GM12878 (cell line): ENCODE measurements at regions not wholly inside any gene's neighbourhood (a gene's known extent, or its start where the extent isn't known, plus 50 kb on each side); places are given as distances from the start of the nearest gene placed in this dataset.

Experiments used
- ASH2L ChIP-seq: fragments of 300-600, 200-600 bp; sonication (generic); IDR thresholded peaks from 2 replicates; pipeline ENCODE4 v1.6.1; 2017; ENCODE audit warnings: low read depth, mild to moderate bottlenecking, borderline replicate concordance
- ATF7 ChIP-seq: fragments of 450-650 bp; IDR thresholded peaks from 2 replicates; pipeline ENCODE4 v1.6.1; 2016; ENCODE audit warnings: low read depth, mild to moderate bottlenecking
- CHD1 ChIP-seq: IDR thresholded peaks from 2 replicates; pipeline ENCODE4 v1.6.1; 2012; ENCODE audit warnings: low read depth, low read length, improper control_type of control experiment
- EGR1 ChIP-seq, 2 experiments: IDR thresholded peaks; 1 replicate in 1 of 2; 2 replicates in 1 of 2; pipeline ENCODE4 v1.6.1; 2011 to 2012; ENCODE audit warnings: low read depth in 2 of 2, low read length in 2 of 2, borderline replicate concordance in 1 of 2, mild to moderate bottlenecking in 1 of 2, moderate library complexity in 1 of 2
- ETV6 ChIP-seq, 2 experiments: fragments of 450-650 bp in 1 of 2; IDR thresholded peaks in 1 of 2; conservative IDR thresholded peaks in 1 of 2; 2 replicates each; pipeline ENCODE4 v1.6.1; 2014; ENCODE audit warnings: antibody characterized with exemption in 1 of 2, borderline replicate concordance in 1 of 2, low read depth in 1 of 2, mild to moderate bottlenecking in 1 of 2, moderate library complexity in 1 of 2
- GATAD2B ChIP-seq: fragments of 450-650 bp; conservative IDR thresholded peaks from 2 replicates; pipeline ENCODE4 v1.6.1; 2017; ENCODE audit warnings: low read depth, mild to moderate bottlenecking, moderate library complexity
- MEF2B ChIP-seq: fragments of 450-650 bp; IDR thresholded peaks from 2 replicates; pipeline ENCODE4 v1.6.1; 2018; ENCODE audit warnings: mild to moderate bottlenecking, moderate library complexity; ENCODE audit not compliant: partially characterized antibody, poor library complexity, severe bottlenecking
- NFYA ChIP-seq: IDR thresholded peaks from 2 replicates; pipeline ENCODE4 v1.6.1; 2011; ENCODE audit warnings: low read depth, mild to moderate bottlenecking, low read length, improper control_type of control experiment, borderline replicate concordance
- NKRF ChIP-seq: fragments of 450-650 bp; conservative IDR thresholded peaks from 2 replicates; pipeline ENCODE4 v1.6.1; 2017; ENCODE audit warnings: mild to moderate bottlenecking, moderate library complexity
- NRF1 ChIP-seq: conservative IDR thresholded peaks from 2 replicates; pipeline ENCODE4 v1.6.1; 2011; ENCODE audit warnings: mild to moderate bottlenecking, low read depth, low read length, improper control_type of control experiment
- PAX5 ChIP-seq: IDR thresholded peaks from 2 replicates; pipeline ENCODE4 v1.6.1; 2011; ENCODE audit warnings: low read depth, low read length, borderline replicate concordance
- PAX8 ChIP-seq: fragments of 450-650 bp; IDR thresholded peaks from 2 replicates; pipeline ENCODE4 v1.6.1; 2017; ENCODE audit warnings: mild to moderate bottlenecking, moderate library complexity
- PML ChIP-seq: IDR thresholded peaks from 2 replicates; pipeline ENCODE4 v1.6.1; 2012; ENCODE audit warnings: low read length, inconsistent platforms
- POLR2A ChIP-seq: IDR thresholded peaks from 2 replicates; pipeline ENCODE4 v1.6.1; 2011; ENCODE audit warnings: low read depth, mild to moderate bottlenecking, low read length
- POLR2AphosphoS5 ChIP-seq: IDR thresholded peaks from 2 replicates; pipeline ENCODE4 v1.6.1; 2011; ENCODE audit warnings: mild to moderate bottlenecking, low read length, inconsistent platforms
- POU2F2 ChIP-seq: IDR thresholded peaks from 3 replicates; pipeline ENCODE4 v1.6.1; 2011; ENCODE audit warnings: low read depth, mild to moderate bottlenecking, low read length, borderline replicate concordance
- RCOR1 ChIP-seq: conservative IDR thresholded peaks from 2 replicates; pipeline ENCODE4 v1.6.1; 2012; ENCODE audit warnings: low read depth, low read length, improper control_type of control experiment
- SIN3A ChIP-seq: IDR thresholded peaks from 2 replicates; pipeline ENCODE4 v1.6.1; 2012; ENCODE audit warnings: low read depth, low read length, improper control_type of control experiment
- SIX5 ChIP-seq: IDR thresholded peaks from 2 replicates; pipeline ENCODE4 v1.6.1; 2011; ENCODE audit warnings: mild to moderate bottlenecking, low read depth, low read length, moderate library complexity; ENCODE audit not compliant: severe bottlenecking
- SMAD5 ChIP-seq: IDR thresholded peaks from 2 replicates; pipeline ENCODE4 v1.6.1; 2016; ENCODE audit warnings: antibody characterized with exemption, low read depth
- SUPT20H ChIP-seq: IDR thresholded peaks from 2 replicates; pipeline ENCODE4 v1.6.1; 2011; ENCODE audit warnings: low read depth, mild to moderate bottlenecking, low read length, moderate library complexity, borderline replicate concordance; ENCODE audit not compliant: control insufficient read depth
- TBL1XR1 ChIP-seq: IDR thresholded peaks from 2 replicates; pipeline ENCODE4 v1.6.1; 2012; ENCODE audit warnings: low read depth, low read length, improper control_type of control experiment
- TCF12 ChIP-seq: IDR thresholded peaks from 2 replicates; pipeline ENCODE4 v1.6.1; 2011; ENCODE audit warnings: low read depth, mild to moderate bottlenecking, low read length
- ZBED1 ChIP-seq: IDR thresholded peaks from 2 replicates; pipeline ENCODE4 v1.6.1; 2016; ENCODE audit warnings: borderline replicate concordance
- TF ChIP-seq, protein P1 (sequence below): fragments of 450-650 bp; formaldehyde crosslinking; IDR thresholded peaks from 2 replicates; pipeline ENCODE4 v1.4.0; 2022; ENCODE audit warnings: mild to moderate bottlenecking, moderate library complexity

DNA sequence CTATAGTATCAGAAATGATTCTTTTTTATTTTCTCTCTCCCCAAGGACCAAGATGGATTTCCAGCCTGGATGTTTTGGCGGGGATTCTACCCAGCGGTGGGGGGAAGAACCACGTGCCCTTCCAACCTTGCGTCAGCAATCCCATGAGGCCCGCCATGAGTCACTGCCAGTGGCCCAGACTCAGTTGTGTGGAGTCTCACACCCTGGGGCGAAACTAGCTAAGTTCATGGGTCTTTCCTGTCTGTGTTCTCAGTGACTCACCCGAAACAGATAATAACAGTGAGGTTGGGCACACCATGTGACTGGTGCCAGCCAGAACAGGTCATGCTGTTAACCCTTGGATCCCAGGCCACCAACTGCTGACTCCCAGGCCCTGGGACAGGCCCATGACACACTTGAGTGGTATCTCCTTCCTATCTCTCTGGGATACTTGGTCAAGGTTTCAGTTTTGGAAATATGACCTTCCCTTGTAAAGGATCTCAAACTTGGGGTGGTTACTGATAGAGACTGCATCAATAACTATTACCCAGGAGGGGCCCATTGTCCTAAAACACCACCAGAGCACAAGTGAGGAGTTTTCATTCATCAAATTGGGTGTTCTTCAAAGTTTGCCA, 98.0 kb upstream of the DUSP10 start (continued):
- no peak for TF ChIP-seq SMAD5
- TF ChIP-seq ETV6 (conservative IDR thresholded peaks at IDR 0.05 in 1 of 2, IDR thresholded peaks at IDR 0.05 in 1 of 2; ENCODE audit: borderline replicate concordance in 1 of 2, low read depth in 1 of 2) = peak in 1 of 2 experiments; percentile 44; a peak in 1 of 4 replicates
- TF ChIP-seq EGR1 (IDR thresholded peaks at IDR 0.05; ENCODE audit: borderline replicate concordance in 1 of 2, low read depth in 2 of 2, low read length in 2 of 2) = no peak
- TF ChIP-seq CHD1 = no peak
- no peak for TF ChIP-seq SUPT20H
- 0 out of 2 replicates have a peak, but pooled peaks have one; percentile 50 for TF ChIP-seq NKRF
- no peak for TF ChIP-seq SIN3A
- TF ChIP-seq, protein P1, sequence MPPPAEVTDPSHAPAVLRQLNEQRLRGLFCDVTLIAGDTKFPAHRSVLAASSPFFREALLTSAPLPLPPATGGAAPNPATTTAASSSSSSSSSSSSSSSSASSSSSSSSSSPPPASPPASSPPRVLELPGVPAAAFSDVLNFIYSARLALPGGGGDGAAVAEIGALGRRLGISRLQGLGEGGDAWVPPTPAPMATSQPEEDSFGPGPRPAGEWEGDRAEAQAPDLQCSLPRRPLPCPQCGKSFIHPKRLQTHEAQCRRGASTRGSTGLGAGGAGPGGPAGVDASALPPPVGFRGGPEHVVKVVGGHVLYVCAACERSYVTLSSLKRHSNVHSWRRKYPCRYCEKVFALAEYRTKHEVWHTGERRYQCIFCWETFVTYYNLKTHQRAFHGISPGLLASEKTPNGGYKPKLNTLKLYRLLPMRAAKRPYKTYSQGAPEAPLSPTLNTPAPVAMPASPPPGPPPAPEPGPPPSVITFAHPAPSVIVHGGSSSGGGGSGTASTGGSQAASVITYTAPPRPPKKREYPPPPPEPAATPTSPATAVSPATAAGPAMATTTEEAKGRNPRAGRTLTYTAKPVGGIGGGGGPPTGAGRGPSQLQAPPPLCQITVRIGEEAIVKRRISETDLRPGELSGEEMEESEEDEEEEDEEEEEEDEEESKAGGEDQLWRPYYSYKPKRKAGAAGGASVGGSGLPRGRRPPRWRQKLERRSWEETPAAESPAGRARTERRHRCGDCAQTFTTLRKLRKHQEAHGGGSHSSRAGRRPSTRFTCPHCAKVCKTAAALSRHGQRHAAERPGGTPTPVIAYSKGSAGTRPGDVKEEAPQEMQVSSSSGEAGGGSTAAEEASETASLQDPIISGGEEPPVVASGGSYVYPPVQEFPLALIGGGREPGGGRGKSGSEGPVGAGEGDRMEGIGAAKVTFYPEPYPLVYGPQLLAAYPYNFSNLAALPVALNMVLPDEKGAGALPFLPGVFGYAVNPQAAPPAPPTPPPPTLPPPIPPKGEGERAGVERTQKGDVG = no peak
- no peak for TF ChIP-seq NFYA
- TF ChIP-seq NRF1 = no peak
- TF ChIP-seq TCF12 = peak; percentile 78
- peak; percentile 96 for TF ChIP-seq MEF2B
- TF ChIP-seq POU2F2 = no peak; the same call in 2 of the 3 replicates
- TF ChIP-seq SIX5 = no peak
- TF ChIP-seq PAX5 = peak; percentile 77; the same call in 1 of the 2 replicates
- peak; percentile 90 for TF ChIP-seq ATF7
- no peak for TF ChIP-seq POLR2AphosphoS5
- peak; percentile 77; the same call in 1 of the 2 replicates for TF ChIP-seq TBL1XR1
- TF ChIP-seq POLR2A = no peak
- 0 out of 2 replicates have a peak, but pooled peaks have one; percentile 28 for TF ChIP-seq RCOR1
- TF ChIP-seq GATAD2B = peak; percentile 72
- peak; percentile 24; the same call in 1 of the 2 replicates for TF ChIP-seq PML
- TF ChIP-seq PAX8 = no peak
- TF ChIP-seq ASH2L = no peak
- TF ChIP-seq ZBED1 = peak; percentile 24; the same call in 1 of the 2 replicates
